Cardiac septum (tissue), 1 donor: ENCODE measurements at regions not wholly inside any gene's neighbourhood (a gene's known extent, or its start where the extent isn't known, plus 50 kb on each side); places are given as distances from the start of the nearest gene placed in this dataset.

ENCODE experiments used
- DNase-seq: peaks from one replicate; pipeline ENCODE4 v3.0.0-alpha.2; 2020; ENCODE audit warnings: low spot score
- intact Hi-C: fragments of 100-400 bp; cut with DNase I; formaldehyde crosslinking; loops from one replicate; pipeline ENCODE4 v1.14.0; 2022
- donor health status: DM: no; HTN: no; CAD: no.

- intact Hi-C loops = no loop called here
- DNase-seq = no peak
Measured at GRCh38 chr2:52253416-52253980, 1221.6 kb upstream of the NRXN1 start.

- intact Hi-C loops = no loop called here
Measured at GRCh38 chr2:52238782-52239181, 1206.8 kb upstream of the NRXN1 start.

DNA sequence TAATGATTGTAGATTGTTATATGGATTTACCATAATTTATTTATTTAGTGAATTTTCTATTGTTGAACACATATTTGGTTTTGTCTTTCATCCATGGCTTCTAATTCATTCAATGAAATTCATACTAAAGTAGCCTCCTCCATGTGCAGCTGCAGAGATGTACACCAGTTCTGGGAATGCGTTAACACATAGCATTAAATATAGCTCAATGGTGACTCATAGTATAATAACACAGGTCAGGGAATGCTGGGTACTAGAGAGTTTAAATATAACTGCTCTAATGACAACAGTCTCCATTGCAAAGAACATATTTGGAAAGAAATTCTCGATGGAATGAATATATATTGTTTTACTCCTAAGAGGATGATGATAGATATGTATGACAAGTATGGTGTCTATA is 1190.2 kb upstream of the NRXN1 start:
- no peak for DNase-seq
- intact Hi-C loops = no loop called here

More at GRCh38 chr2:52238782-52239181, 1206.8 kb upstream of the NRXN1 start:
- no peak for DNase-seq

DNA sequence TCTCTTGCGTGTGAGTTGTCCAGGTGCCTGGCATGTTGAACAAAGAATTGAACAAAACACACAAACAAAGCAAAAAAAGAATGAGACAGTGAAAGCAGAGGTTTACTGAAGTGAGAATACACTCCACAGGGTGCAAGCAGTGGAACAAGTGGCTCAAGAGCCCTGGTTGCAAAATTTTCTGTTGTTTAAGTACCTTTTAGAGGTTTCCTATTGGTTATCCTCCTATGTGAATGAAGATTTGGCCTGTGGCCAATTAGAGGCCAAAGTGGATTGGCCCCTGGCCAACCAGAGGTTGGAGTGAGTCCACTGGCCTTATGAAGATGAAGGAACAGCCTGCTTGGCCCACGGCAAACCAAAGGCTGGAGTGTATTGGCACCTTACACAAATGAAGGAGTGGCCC is 1188.5 kb upstream of the NRXN1 start:
- no peak for DNase-seq
- intact Hi-C loops = no loop called here

- intact Hi-C loops = no loop called here
- DNase-seq = no peak
Measured at GRCh38 chr2:52210611-52211010, 1178.7 kb upstream of the NRXN1 start.

GRCh38 chr2:52210161-52210560 is 1178.2 kb upstream of the NRXN1 start:
- DNase-seq = no peak
- intact Hi-C loops = no loop called here

GRCh38 chr2:52194342-52194741 is 1162.4 kb upstream of the NRXN1 start:
- intact Hi-C loops = no loop called here
- DNase-seq = no peak

GRCh38 chr2:52193804-52194203 is 1161.9 kb upstream of the NRXN1 start:
- no peak for DNase-seq
- intact Hi-C loops = no loop called here

GRCh38 chr2:52192656-52193055 is 1160.7 kb upstream of the NRXN1 start:
- DNase-seq = no peak
- intact Hi-C loops = no loop called here

GRCh38 chr2:52181080-52181479 is 1149.1 kb upstream of the NRXN1 start:
- intact Hi-C loops = no loop called here
- no peak for DNase-seq

DNA sequence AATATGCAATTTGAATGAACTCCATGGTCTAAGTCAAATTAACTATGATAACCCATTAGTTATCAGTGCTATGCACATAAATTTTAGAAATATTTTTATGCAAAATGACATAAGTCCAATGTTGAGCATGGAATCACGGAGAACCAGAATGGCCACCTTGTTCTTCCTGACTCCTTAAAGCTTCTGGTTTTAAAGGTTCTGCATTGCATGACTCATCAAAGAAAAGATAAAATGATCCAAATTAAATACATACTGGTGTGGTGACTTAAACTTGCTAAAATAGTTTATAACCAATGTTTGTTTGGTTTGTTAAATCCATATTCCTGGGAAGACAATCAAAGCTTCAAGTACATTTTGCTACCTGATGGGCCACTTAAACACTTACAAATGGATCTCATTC is 1146.9 kb upstream of the NRXN1 start:
- intact Hi-C loops = no loop called here
- DNase-seq = no peak

DNA sequence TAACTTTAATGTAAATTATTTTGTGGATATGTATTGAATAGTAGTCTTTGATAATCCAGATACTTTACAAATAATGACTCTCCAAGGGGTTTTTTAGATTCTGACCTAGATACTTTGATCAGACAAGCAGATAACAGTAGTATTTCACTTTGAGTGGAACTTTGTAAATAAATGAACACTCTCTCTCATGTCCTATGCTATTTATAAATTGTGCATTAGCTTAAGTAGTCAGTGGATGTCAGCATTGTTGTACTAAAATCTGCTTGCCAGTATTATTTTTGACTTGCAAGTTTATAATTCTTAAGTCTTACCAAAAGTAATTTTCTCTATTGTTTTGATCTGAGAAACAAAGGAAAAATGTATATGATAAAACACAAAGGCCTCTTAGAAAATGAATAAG is 1113.1 kb upstream of the NRXN1 start:
- intact Hi-C loops = no loop called here
- DNase-seq = no peak

DNA sequence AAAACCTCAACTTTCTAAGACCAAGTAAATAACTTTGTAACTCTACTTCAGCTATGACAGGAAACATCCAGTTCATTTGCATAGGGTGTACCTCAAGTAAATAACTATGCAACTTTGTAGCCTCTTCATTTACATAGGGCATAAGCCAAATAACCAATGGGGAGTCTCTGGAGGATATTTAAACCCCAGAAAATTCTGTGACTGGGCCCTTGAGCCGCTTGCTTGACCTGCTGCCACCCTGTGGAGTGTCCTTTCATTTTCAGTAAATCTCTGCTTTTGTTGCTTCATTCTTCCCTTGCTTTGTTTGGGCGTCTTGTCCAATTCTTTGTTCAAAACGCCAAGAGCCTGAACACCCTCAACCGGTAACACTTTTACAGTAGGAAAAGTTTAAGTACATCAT is 1112.7 kb upstream of the NRXN1 start:
- intact Hi-C loops = no loop called here
- DNase-seq = no peak

GRCh38 chr2:52141076-52141475 is 1109.1 kb upstream of the NRXN1 start:
- intact Hi-C loops = no loop called here
- DNase-seq = no peak

DNA sequence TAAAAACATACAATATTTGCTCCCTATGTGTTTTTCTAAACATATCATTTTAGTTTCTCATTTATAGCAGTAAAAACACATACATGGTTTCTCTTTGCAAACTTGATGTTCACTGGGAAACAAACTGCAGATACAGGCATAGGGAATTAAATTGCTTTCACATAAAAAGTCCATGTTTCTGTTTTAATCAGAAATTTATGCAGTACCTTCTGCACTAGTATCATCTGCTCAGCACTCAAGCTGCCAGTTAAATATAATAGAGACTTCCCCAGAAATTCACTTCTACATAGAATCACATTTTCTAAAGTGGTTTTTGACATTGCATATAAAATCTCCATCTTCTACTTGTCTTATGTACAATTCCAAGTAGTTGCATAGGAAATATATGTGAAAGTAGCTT is 1107.3 kb upstream of the NRXN1 start:
- intact Hi-C loops = no loop called here
- DNase-seq = no peak

DNA sequence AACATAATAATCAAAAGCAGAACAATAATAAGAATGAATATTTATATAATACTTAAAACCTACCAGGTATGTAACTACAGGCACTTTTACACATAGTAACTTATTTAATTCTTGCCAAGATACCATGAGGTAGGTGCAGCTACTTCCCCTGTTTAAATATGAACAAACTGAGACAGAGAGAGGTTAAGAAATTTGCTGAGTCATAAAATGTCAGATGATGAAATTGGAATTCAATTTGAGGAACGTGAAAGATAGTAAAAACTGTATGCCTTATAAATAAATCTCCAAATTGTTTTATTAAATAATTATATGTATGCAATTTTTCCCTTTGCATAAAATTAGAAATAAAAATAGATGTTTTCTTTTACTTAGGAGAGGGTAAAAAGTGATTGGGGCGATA is 1103.3 kb upstream of the NRXN1 start:
- intact Hi-C loops = no loop called here
- DNase-seq = no peak

GRCh38 chr2:52128081-52128480 is 1096.1 kb upstream of the NRXN1 start:
- no peak for DNase-seq
- intact Hi-C loops = no loop called here

GRCh38 chr2:52127527-52127926 is 1095.6 kb upstream of the NRXN1 start:
- no peak for DNase-seq
- intact Hi-C loops = no loop called here

DNA sequence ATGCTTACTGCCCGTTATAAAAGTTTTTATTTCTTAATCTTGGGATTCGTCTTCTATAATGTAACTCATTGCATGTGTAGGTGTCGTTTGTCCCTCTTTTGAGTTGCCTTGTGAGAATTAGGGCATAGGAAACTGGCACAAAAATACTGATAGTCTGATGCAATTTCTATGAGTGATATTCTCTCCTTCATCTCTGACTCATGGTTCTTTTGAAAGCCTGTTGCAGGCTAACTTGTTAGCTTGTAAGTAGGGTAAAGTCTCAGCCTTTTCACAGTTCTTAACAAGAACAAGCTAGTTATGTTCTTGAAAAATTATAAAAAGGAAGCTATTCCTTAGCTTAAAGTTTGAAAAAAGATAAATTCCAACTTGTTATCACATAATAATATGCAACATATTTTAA is 1085.4 kb upstream of the NRXN1 start:
- intact Hi-C loops = no loop called here
- no peak for DNase-seq

- DNase-seq = no peak
- intact Hi-C loops = no loop called here
Measured at GRCh38 chr2:52115750-52116149, 1083.8 kb upstream of the NRXN1 start.

GRCh38 chr2:52113338-52113737 is 1081.4 kb upstream of the NRXN1 start:
- intact Hi-C loops = no loop called here
- no peak for DNase-seq

- intact Hi-C loops = no loop called here
- DNase-seq = no peak
Measured at GRCh38 chr2:52112141-52112540, 1080.2 kb upstream of the NRXN1 start.
